ENCODE measurements at regions not wholly inside any gene's neighbourhood (a gene's known extent, or its start where the extent isn't known, plus 50 kb on each side); places are given as distances from the start of the nearest gene placed in this dataset.

- no TSS peak for BruUV-seq (replicated peaks)
- in situ Hi-C loops (cut with MboI; ENCODE audit: low sequenced_read_pairs) = no loop called here
- no peak overlapping the region for H2AFZ ChIP-seq (replicated peaks; ENCODE audit: low read length, poor library complexity)
These were observed 342.7 kb downstream of the PTTG2 start for GRCh38 chr4:38302910-38303309.

More at GRCh38 chr4:38302910-38303309, 342.7 kb downstream of the PTTG2 start:
- no peak overlapping the region for H2BK20ac ChIP-seq (ENCODE audit: low read depth, low read length)
- no peaks in the 10 kb centered on the region for H3K4me1 ChIP-seq (ENCODE audit: control insufficient read depth, insufficient read depth, low read length)
- no peak overlapping the region for H3K14ac ChIP-seq (replicated peaks; ENCODE audit: low read depth, low read length)
- H2AK9ac ChIP-seq (replicated peaks; ENCODE audit: low read depth, low read length, poor library complexity) = no peak overlapping the region
- no peak overlapping the region for H3K56ac ChIP-seq (ENCODE audit: extremely low read depth, insufficient read depth, low read length)
- no peak overlapping the region for H2BK5ac ChIP-seq (ENCODE audit: low read depth, low read length, poor library complexity, severe bottlenecking)
- H4K8ac ChIP-seq (ENCODE audit: low read depth in 2 of 2, low read length in 2 of 2) = no peak overlapping the region
- intact Hi-C loops (cut with micrococcal nuclease) (no loop called here), dilution Hi-C loops (cut with HindIII; ENCODE audit: low sequenced_read_pairs, unreplicated experiment) (no loop called here)
- no peak overlapping the region for H3K18ac ChIP-seq (ENCODE audit: low read depth, low read length)
- no peak overlapping the region for H3K9ac ChIP-seq (ENCODE audit: low read depth, low read length)
- H3K4ac ChIP-seq (ENCODE audit: low read depth, low read length) = no peak overlapping the region
- TF ChIP-seq RAD21 (IDR thresholded peaks at IDR 0.05; ENCODE audit: low read length) (no peak), CTCF (conservative IDR thresholded peaks at IDR 0.05; ENCODE audit: low read depth, low read length) (no peak), ELK1 (IDR thresholded peaks at IDR 0.05; ENCODE audit: borderline replicate concordance, low read depth, low read length) (no peak), RCOR1 (IDR thresholded peaks at IDR 0.05; ENCODE audit: insufficient replicate concordance, low read length) (no peak), CEBPB (IDR thresholded peaks at IDR 0.05; ENCODE audit: low read depth, low read length) (no peak), NFE2L2 (IDR thresholded peaks at IDR 0.05; ENCODE audit: low read depth, low read length) (no peak), MAZ (IDR thresholded peaks at IDR 0.05; ENCODE audit: borderline replicate concordance, low read depth, low read length) (no peak), USF2 (IDR thresholded peaks at IDR 0.05; ENCODE audit: low read depth, low read length) (no peak), BHLHE40 (IDR thresholded peaks at IDR 0.05; ENCODE audit: low read depth, low read length) (no peak), FOS (IDR thresholded peaks at IDR 0.05; ENCODE audit: low read depth, low read length) (no peak)
- H4K20me1 ChIP-seq (ENCODE audit: insufficient read depth, low read length) = no peaks in the 10 kb centered on the region
- ChIA-PET CTCF (interaction anchor here (1.1 kb wide), 1 partner anchor 255 kb away, joined by 3 read pairs; no protein-coding TSS in a partner anchor), POLR2A (ENCODE audit: unreplicated experiment) (no interaction called here)
- no peak overlapping the region for H3K23ac ChIP-seq (ENCODE audit: low read depth, low read length)
- H3K79me1 ChIP-seq (ENCODE audit: low read depth in 1 of 2, low read length in 2 of 2) = no peaks in the 10 kb centered on the region
- no peak overlapping the region for H4K91ac ChIP-seq (ENCODE audit: insufficient read depth, low read depth, low read length)
- H2BK15ac ChIP-seq (ENCODE audit: low read depth, low read length) = no peak overlapping the region
- no peak overlapping the region for H4K5ac ChIP-seq (ENCODE audit: low read depth, low read length)
- H3K4me3 ChIP-seq (ENCODE audit: insufficient read depth, low read depth, low read length) = no peak overlapping the region
- no peak overlapping the region for H3K4me2 ChIP-seq (ENCODE audit: low read depth, low read length)
- ATAC-seq (ENCODE audit: low read depth) (no peak), DNase-seq (no peak)
- peaks cover 14% of the 10 kb centered on the region for H3K9me3 ChIP-seq (ENCODE audit: control insufficient read depth, insufficient read depth, low read length)
- no peak overlapping the region for H2AK5ac ChIP-seq (ENCODE audit: low read depth, low read length)
- no CpG with 5 or more reads among the region's 2 CpGs for whole genome bisulfite sequencing, 2 experiments (ENCODE audit: extremely low coverage in 2 of 2, insufficient read length in 1 of 2)
- no peak overlapping the region for H2BK120ac ChIP-seq (ENCODE audit: low read depth, low read length)
- no peaks in the 10 kb centered on the region for H3K9me1 ChIP-seq (ENCODE audit: insufficient read depth, low read length)
- H3K36me3 ChIP-seq (ENCODE audit: control insufficient read depth, insufficient read depth, low read length) = no peaks in the 10 kb centered on the region
- no peak overlapping the region for H3K27ac ChIP-seq (ENCODE audit: insufficient read depth, low read length)
- H3K27me3 ChIP-seq (ENCODE audit: control insufficient read depth, insufficient read depth, low read length) = no peaks in the 10 kb centered on the region

Measured in IMR-90 (cell line).